H1 (cell line): ENCODE measurements at regions not wholly inside any gene's neighbourhood (a gene's known extent, or its start where the extent isn't known, plus 50 kb on each side); places are given as distances from the start of the nearest gene placed in this dataset.

ENCODE experiments used
- CTCF ChIA-PET: fragments of 300-600 bp; sonication (Branson Sonifier 250); formaldehyde crosslinking; loops from one replicate; lab custom pipeline; 2021; ENCODE audit not compliant: partially characterized antibody; lab: Charles Lee
- POLR2A ChIA-PET: fragments of 300-600 bp; sonication (Branson Sonifier 250); formaldehyde crosslinking; loops from one replicate; lab custom pipeline; 2021; ENCODE audit warnings: inconsistent platforms; ENCODE audit not compliant: partially characterized antibody; lab: Charles Lee
- DNase-seq, 2 experiments: peaks; one replicate each; pipeline versions ENCODE4 v3.0.0 to v3.0.0-alpha.2; 2010 to 2022; ENCODE audit warnings: low spot score in 2 of 2, low read depth in 1 of 2, mixed read lengths in 1 of 2
- FAIRE-seq: peaks from 2 replicates; lab custom pipeline; 2011; peaks lifted over from hg19 to GRCh38; lab: Jason Lieb, UNC
- H2AFZ ChIP-seq: 2 replicates; pipeline ENCODE4 v1.8.1; 2012; ENCODE audit warnings: low read length, inconsistent platforms
- H2AK5ac ChIP-seq: 2 replicates; pipeline ENCODE4 v1.6.1; 2013; ENCODE audit warnings: low read depth, low read length
- H2BK120ac ChIP-seq: replicated peaks from 2 replicates; pipeline ENCODE3; 2013; ENCODE audit warnings: low read depth, low read length, inconsistent platforms
- H2BK12ac ChIP-seq: 2 replicates; pipeline ENCODE4 v1.6.1; 2013; ENCODE audit warnings: low read depth, low read length
- H2BK15ac ChIP-seq: 2 replicates; pipeline ENCODE4 v1.6.1; 2013; ENCODE audit warnings: low read length
- H2BK20ac ChIP-seq: 2 replicates; pipeline ENCODE4 v1.6.1; 2013; ENCODE audit warnings: low read length
- H2BK5ac ChIP-seq: 2 replicates; pipeline ENCODE4 v1.6.1; 2013; ENCODE audit warnings: low read depth, low read length
- H3K14ac ChIP-seq: 2 replicates; pipeline ENCODE4 v1.6.1; 2013; ENCODE audit warnings: inconsistent platforms; ENCODE audit not compliant: insufficient read length
- H3K18ac ChIP-seq: 2 replicates; pipeline ENCODE4 v1.6.1; 2013; ENCODE audit warnings: low read length; ENCODE audit errors: extremely low read depth
- H3K23ac ChIP-seq: 2 replicates; pipeline ENCODE4 v1.6.1; 2013; ENCODE audit warnings: inconsistent platforms; ENCODE audit not compliant: insufficient read length
- H3K23me2 ChIP-seq: 2 replicates; pipeline ENCODE4 v1.6.1; 2013; ENCODE audit warnings: low read depth, low read length
- H3K27ac ChIP-seq: 2 replicates; pipeline ENCODE4 v1.6.1; 2011; ENCODE audit warnings: low read depth, low read length, inconsistent platforms
- H3K27me3 ChIP-seq, 4 experiments: replicated peaks in 1 of 4; 1 replicate in 1 of 4; 2 replicates in 3 of 4; pipeline versions ENCODE4 v1.6.1 to v1.8.1; 2011 to 2013; ENCODE audit warnings: low read length in 3 of 4, mild to moderate bottlenecking in 3 of 4, inconsistent platforms in 2 of 4, mixed read lengths in 2 of 4, moderate library complexity in 1 of 4; ENCODE audit not compliant: control insufficient read depth in 3 of 4, insufficient read depth in 3 of 4; ENCODE audit errors: extremely low read depth in 1 of 4
- H3K36me3 ChIP-seq, 4 experiments: 2 replicates each; pipeline versions ENCODE4 v1.6.1 to v1.8.1; 2011 to 2013; ENCODE audit warnings: mild to moderate bottlenecking in 4 of 4, low read length in 3 of 4, moderate library complexity in 2 of 4, control low read depth in 1 of 4, inconsistent platforms in 1 of 4; ENCODE audit not compliant: insufficient read depth in 4 of 4, control insufficient read depth in 2 of 4
- H3K4ac ChIP-seq: replicated peaks from 2 replicates; pipeline ENCODE3; 2013; ENCODE audit warnings: low read length, low read depth, mixed read lengths, inconsistent platforms; ENCODE audit not compliant: insufficient read length
- H3K4me1 ChIP-seq, 4 experiments: replicated peaks in 1 of 4; 1 replicate in 1 of 4; 2 replicates in 3 of 4; pipeline versions ENCODE4 v1.6.1 to v1.8.1; 2011 to 2013; ENCODE audit warnings: low read length in 3 of 4, inconsistent platforms in 2 of 4, mixed read lengths in 1 of 4; ENCODE audit not compliant: insufficient read depth in 4 of 4, control insufficient read depth in 3 of 4
- H3K4me2 ChIP-seq, 2 experiments: 2 replicates each; pipeline versions ENCODE4 v1.6.1 to v1.8.1; 2011 to 2013; ENCODE audit warnings: low read depth in 2 of 2, low read length in 2 of 2, control low read depth in 1 of 2, inconsistent platforms in 1 of 2, mild to moderate bottlenecking in 1 of 2; ENCODE audit not compliant: insufficient read depth in 1 of 2
- H3K4me3 ChIP-seq, 4 experiments: fragments of 200-600, 300-600 bp in 1 of 4; sonication (generic), shearing (Covaris generic), sonication (Bioruptor Twin) in 1 of 4; 2 replicates each; pipeline versions ENCODE4 v1.5.1 to v1.8.1; 2011 to 2016; ENCODE audit warnings: low read length in 4 of 4, low read depth in 3 of 4, control low read depth in 2 of 4, inconsistent platforms in 2 of 4, mild to moderate bottlenecking in 2 of 4, mixed read lengths in 1 of 4, moderate library complexity in 1 of 4; ENCODE audit not compliant: insufficient read depth in 2 of 4; ENCODE audit errors: extremely low read depth in 1 of 4
- H3K56ac ChIP-seq: replicated peaks from 2 replicates; pipeline ENCODE3; 2013; ENCODE audit warnings: low read depth, mild to moderate bottlenecking, mixed read lengths, low read length, inconsistent platforms; ENCODE audit not compliant: insufficient read length
- H3K79me1 ChIP-seq: 2 replicates; pipeline ENCODE4 v1.6.1; 2013; ENCODE audit warnings: low read depth, low read length, control low read depth
- H3K79me2 ChIP-seq, 2 experiments: 2 replicates each; pipeline versions ENCODE4 v1.6.1 to v1.8.1; 2012 to 2013; ENCODE audit warnings: low read length in 2 of 2, mild to moderate bottlenecking in 2 of 2, inconsistent platforms in 1 of 2; ENCODE audit not compliant: insufficient read depth in 2 of 2, control insufficient read depth in 1 of 2
- H3K9ac ChIP-seq, 4 experiments: replicated peaks in 1 of 4; 1 replicate in 1 of 4; 2 replicates in 3 of 4; pipeline versions ENCODE4 v1.6.1 to v1.8.1; 2011 to 2013; ENCODE audit warnings: low read depth in 3 of 4, low read length in 3 of 4, control low read depth in 2 of 4, mild to moderate bottlenecking in 2 of 4, moderate library complexity in 2 of 4, inconsistent platforms in 1 of 4; ENCODE audit errors: extremely low read depth in 1 of 4
- H3K9me3 ChIP-seq, 2 experiments: 2 replicates each; pipeline versions ENCODE4 v1.6.1 to v1.8.1; 2012 to 2013; ENCODE audit warnings: mild to moderate bottlenecking in 2 of 2, moderate library complexity in 2 of 2, control low read depth in 1 of 2, inconsistent platforms in 1 of 2, low read depth in 1 of 2, low read length in 1 of 2, mixed read lengths in 1 of 2; ENCODE audit not compliant: insufficient read depth in 2 of 2
- H4K20me1 ChIP-seq, 2 experiments: replicated peaks in 1 of 2; 2 replicates each; pipeline versions ENCODE3 to v1.8.1; 2011 to 2013; ENCODE audit warnings: inconsistent platforms in 2 of 2, low read length in 2 of 2, mild to moderate bottlenecking in 1 of 2; ENCODE audit not compliant: insufficient read depth in 2 of 2, control insufficient read depth in 1 of 2
- H4K5ac ChIP-seq: 2 replicates; pipeline ENCODE4 v1.6.1; 2013; ENCODE audit warnings: low read length, low read depth, mixed read lengths, inconsistent platforms; ENCODE audit not compliant: insufficient read length
- H4K8ac ChIP-seq: 2 replicates; pipeline ENCODE4 v1.8.0; 2013; ENCODE audit warnings: mild to moderate bottlenecking, moderate library complexity, low read length, inconsistent platforms; ENCODE audit not compliant: insufficient read depth; ENCODE audit errors: extremely low read depth
- H4K91ac ChIP-seq: replicated peaks from 2 replicates; pipeline ENCODE3; 2013; ENCODE audit warnings: low read length, mixed read lengths, inconsistent platforms; ENCODE audit not compliant: insufficient read length
- ASH2L ChIP-seq: fragments of 200-600, 300-600 bp; sonication (generic); IDR thresholded peaks from one replicate; pipeline ENCODE4 v1.7.1; 2017; ENCODE audit warnings: low read length
- BRCA1 ChIP-seq: IDR thresholded peaks from 2 replicates; pipeline ENCODE4 v1.6.1; 2012; ENCODE audit warnings: low read depth, low read length, improper control_type of control experiment
- CBX5 ChIP-seq: fragments of 300-800, 300-1000 bp; sonication (generic); IDR thresholded peaks from 2 replicates; pipeline ENCODE4 v1.7.1; 2016; ENCODE audit warnings: antibody characterized with exemption, low read length, low read depth
- CBX8 ChIP-seq: fragments of 300-800, 300-1000 bp; sonication (generic); IDR thresholded peaks from 2 replicates; pipeline ENCODE4 v1.7.1; 2016; ENCODE audit warnings: low read depth, low read length, borderline replicate concordance
- CHD2 ChIP-seq: IDR thresholded peaks from 2 replicates; pipeline ENCODE4 v1.6.1; 2012; ENCODE audit warnings: low read length, improper control_type of control experiment
- CREB1 ChIP-seq: IDR thresholded peaks from 2 replicates; pipeline ENCODE4 v1.6.1; 2012; ENCODE audit warnings: inconsistent platforms
- CTBP2 ChIP-seq: IDR thresholded peaks from 2 replicates; pipeline ENCODE4 v1.7.0; 2011; ENCODE audit warnings: borderline replicate concordance, mild to moderate bottlenecking, moderate library complexity, mixed read lengths, low read length; ENCODE audit not compliant: insufficient read depth, insufficient read length
- FOSL1 ChIP-seq: IDR thresholded peaks from 2 replicates; pipeline ENCODE4 v1.6.1; 2011; ENCODE audit warnings: mild to moderate bottlenecking, low read depth, low read length, moderate library complexity; ENCODE audit not compliant: insufficient read depth
- KDM4A ChIP-seq: IDR thresholded peaks from one replicate; pipeline ENCODE4 v1.7.1; 2012; ENCODE audit warnings: low read depth, mild to moderate bottlenecking, moderate library complexity, low read length, inconsistent platforms; ENCODE audit not compliant: severe bottlenecking
- POU5F1 ChIP-seq: IDR thresholded peaks from 2 replicates; pipeline ENCODE4 v1.6.1; 2011; ENCODE audit warnings: low read depth, mild to moderate bottlenecking, low read length, moderate library complexity
- RXRA ChIP-seq: IDR thresholded peaks from 2 replicates; pipeline ENCODE4 v1.6.1; 2011; ENCODE audit warnings: low read depth, mild to moderate bottlenecking, low read length, moderate library complexity; ENCODE audit not compliant: insufficient read depth
- SIRT6 ChIP-seq: IDR thresholded peaks from one replicate; pipeline ENCODE4 v1.7.1; 2012; ENCODE audit warnings: low read length, inconsistent platforms
- SP4 ChIP-seq: IDR thresholded peaks from 2 replicates; pipeline ENCODE4 v1.6.1; 2012; ENCODE audit warnings: low read length, inconsistent platforms
- SRF ChIP-seq: IDR thresholded peaks from 2 replicates; pipeline ENCODE4 v1.6.1; 2011; ENCODE audit warnings: mild to moderate bottlenecking, low read depth, low read length, moderate library complexity
- TEAD4 ChIP-seq: IDR thresholded peaks from 2 replicates; pipeline ENCODE4 v1.6.1; 2012; ENCODE audit warnings: low read depth, low read length, inconsistent platforms, mixed read lengths
- ZNF274 ChIP-seq: IDR thresholded peaks from 2 replicates; pipeline ENCODE4 v1.7.0; 2012; ENCODE audit warnings: low read length, borderline replicate concordance; ENCODE audit errors: extremely low read depth
- WGBS, 2 experiments: shearing (Covaris generic) in 1 of 2; methylation state at CpG; one replicate each; pipeline versions ENCODE4 v1.1.6 to v1.1.7; 2013 to 2015; ENCODE audit warnings: low lambda C conversion rate in 2 of 2, mixed read lengths in 2 of 2, inconsistent platforms in 1 of 2, low coverage in 1 of 2, missing lambda C conversion rate in 1 of 2; ENCODE audit not compliant: insufficient replicate concordance in 2 of 2, insufficient coverage in 1 of 2, insufficient read length in 1 of 2; ENCODE audit errors: extremely low coverage in 1 of 2, missing lambda C conversion rate in 1 of 2; 5-methylcytosine and 5-hydroxymethylcytosine counted together

GRCh38 chr4:58286335-58286734 is 1176.2 kb upstream of the IGFBP7 start:
- Histone ChIP-seq H3K23me2 (no peaks in the 10 kb centered on the region), H2BK15ac (no peak overlapping the region), H3K14ac (no peak overlapping the region), H4K20me1 (no peaks in the 10 kb centered on the region), H3K79me2 (no peaks in the 10 kb centered on the region), H3K9me3 (peaks cover 2 to 3% of the 10 kb centered on the region in 2 experiments; a peak in 1 of 4 replicates), H3K36me3 (no peaks in the 10 kb centered on the region), H3K4me3 (no peak overlapping the region), H4K91ac (no peak overlapping the region), H2BK12ac (no peak overlapping the region), H2BK120ac (no peak overlapping the region), H2BK20ac (no peak overlapping the region), H3K27ac (no peak overlapping the region), H2AFZ (no peak overlapping the region), H3K18ac (no peak overlapping the region), H4K8ac (no peak overlapping the region), H2BK5ac (no peak overlapping the region), H3K79me1 (no peaks in the 10 kb centered on the region), H2AK5ac (no peak overlapping the region), H3K4me2 (no peak overlapping the region), H4K5ac (no peak overlapping the region), H3K56ac (no peak overlapping the region), H3K27me3 (no peaks in the 10 kb centered on the region), H3K9ac (no peak overlapping the region), H3K4me1 (no peaks in the 10 kb centered on the region)
- no peak for FAIRE-seq
- POLR2A ChIA-PET = no interaction called here
- CTCF ChIA-PET = interaction anchor here (0.8 kb wide), 1 partner anchor 11 kb away, joined by 3 read pairs; no protein-coding TSS in a partner anchor
- DNase-seq = no peak
- 96% methylated on average over 4 of the region's 4 CpGs; no CpG with 5 or more reads in 1 of the 2 experiments for WGBS, 2 experiments
- TF ChIP-seq CBX5 = no peak
- no peak for TF ChIP-seq BRCA1
- TF ChIP-seq FOSL1 = no peak
- no peak for TF ChIP-seq POU5F1
- TF ChIP-seq CBX8 = no peak
- TF ChIP-seq KDM4A = no peak
- no peak for TF ChIP-seq CHD2
- no peak for TF ChIP-seq ZNF274
- TF ChIP-seq CREB1 = no peak
- TF ChIP-seq TEAD4 = no peak
- TF ChIP-seq ASH2L = no peak
- TF ChIP-seq SRF = no peak
- TF ChIP-seq RXRA = no peak
- no peak for TF ChIP-seq SIRT6
- no peak for TF ChIP-seq SP4
- TF ChIP-seq CTBP2 = no peak
- TF ChIP-seq, all 59 proteins: peak for 0
- H3K4ac ChIP-seq = no peak overlapping the region
- no peak overlapping the region for H3K23ac ChIP-seq
